ENCODE measurements at regions not wholly inside any gene's neighbourhood (a gene's known extent, or its start where the extent isn't known, plus 50 kb on each side); places are given as distances from the start of the nearest gene placed in this dataset.

DNA sequence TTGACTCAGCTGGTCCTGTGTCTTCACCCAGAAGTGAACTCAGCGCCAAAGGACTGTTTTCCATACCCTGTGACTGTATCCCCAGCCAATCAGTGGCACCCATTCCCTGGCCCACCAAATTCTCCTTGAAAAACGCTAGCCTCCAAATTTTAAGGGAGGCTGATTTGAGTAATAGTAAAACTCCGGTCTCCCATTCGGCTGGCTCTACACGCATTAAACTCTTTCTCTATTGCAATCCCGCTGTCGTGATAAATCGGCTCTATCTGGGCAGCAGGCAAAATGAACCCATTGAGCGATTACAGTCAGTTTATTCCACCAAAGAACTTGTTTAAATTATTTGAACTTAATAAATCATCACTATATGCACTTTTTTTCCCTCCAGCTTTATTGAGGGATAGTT lies 55.9 kb upstream of the PPP1R26 start:
- no TSS peak for BruUV-seq (replicated peaks)
- dilution Hi-C loops (cut with HindIII; ENCODE audit: low sequenced_read_pairs, unreplicated experiment), result no loop called here
- in situ Hi-C loops (cut with MboI; ENCODE audit: low sequenced_read_pairs), result no loop called here

More for the DNA sequence above, 55.9 kb upstream of the PPP1R26 start:
- DNase-seq (no peak), ATAC-seq (ENCODE audit: low read depth) (no peak)
- Histone ChIP-seq H4K20me1 (ENCODE audit: insufficient read depth, low read length) (no peaks in the 10 kb centered on the region), H3K36me3 (ENCODE audit: control insufficient read depth, insufficient read depth, low read length) (no peaks in the 10 kb centered on the region), H3K56ac (ENCODE audit: extremely low read depth, insufficient read depth, low read length) (no peak overlapping the region), H3K79me1 (ENCODE audit: low read depth in 1 of 2, low read length in 2 of 2) (no peaks in the 10 kb centered on the region), H2BK20ac (ENCODE audit: low read depth, low read length) (no peak overlapping the region), H3K18ac (ENCODE audit: low read depth, low read length) (no peak overlapping the region), H3K27me3 (ENCODE audit: control insufficient read depth, insufficient read depth, low read length) (no peaks in the 10 kb centered on the region; the same call in 1 of the 2 replicates), H3K4me3 (ENCODE audit: insufficient read depth, low read depth, low read length) (no peak overlapping the region), H3K9me3 (ENCODE audit: control insufficient read depth, insufficient read depth, low read length) (peaks cover 10% of the 10 kb centered on the region; the same call in 1 of the 2 replicates), H2BK5ac (ENCODE audit: low read depth, low read length, poor library complexity, severe bottlenecking) (no peak overlapping the region), H3K4me1 (ENCODE audit: control insufficient read depth, insufficient read depth, low read length) (no peaks in the 10 kb centered on the region), H3K23ac (ENCODE audit: low read depth, low read length) (no peak overlapping the region), H2BK120ac (ENCODE audit: low read depth, low read length) (no peak overlapping the region), H2AFZ (replicated peaks; ENCODE audit: low read length, poor library complexity) (no peak overlapping the region), H4K91ac (ENCODE audit: insufficient read depth, low read depth, low read length) (no peak overlapping the region), H2AK9ac (replicated peaks; ENCODE audit: low read depth, low read length, poor library complexity) (no peak overlapping the region), H3K9ac (ENCODE audit: low read depth, low read length) (no peak overlapping the region), H2AK5ac (ENCODE audit: low read depth, low read length) (no peak overlapping the region), H3K14ac (replicated peaks; ENCODE audit: low read depth, low read length) (no peak overlapping the region), H3K27ac (ENCODE audit: insufficient read depth, low read length) (no peak overlapping the region), H3K9me1 (ENCODE audit: insufficient read depth, low read length) (no peaks in the 10 kb centered on the region), H4K5ac (ENCODE audit: low read depth, low read length) (no peak overlapping the region), H4K8ac (ENCODE audit: low read depth in 2 of 2, low read length in 2 of 2) (no peak overlapping the region), H3K4ac (ENCODE audit: low read depth, low read length) (no peak overlapping the region), H2BK15ac (ENCODE audit: low read depth, low read length) (no peak overlapping the region), H3K4me2 (ENCODE audit: low read depth, low read length) (no peak overlapping the region)
- ChIA-PET POLR2A (ENCODE audit: unreplicated experiment) (no interaction called here), CTCF (interaction anchor here (0.6 to 1.2 kb wide), 2 partner anchors 13 to 145 kb away, joined by 3 read pairs; no protein-coding TSS in a partner anchor)
- intact Hi-C loops (cut with micrococcal nuclease), result no loop called here
- no CpG with 5 or more reads among the region's 9 CpGs for WGBS, 2 experiments (ENCODE audit: extremely low coverage in 2 of 2, insufficient read length in 1 of 2)
- TF ChIP-seq CEBPB (IDR thresholded peaks at IDR 0.05; ENCODE audit: low read depth, low read length) (no peak), MAZ (IDR thresholded peaks at IDR 0.05; ENCODE audit: borderline replicate concordance, low read depth, low read length) (no peak), RCOR1 (IDR thresholded peaks at IDR 0.05; ENCODE audit: insufficient replicate concordance, low read length) (no peak), BHLHE40 (IDR thresholded peaks at IDR 0.05; ENCODE audit: low read depth, low read length) (no peak)
- TF ChIP-seq, protein P1, sequence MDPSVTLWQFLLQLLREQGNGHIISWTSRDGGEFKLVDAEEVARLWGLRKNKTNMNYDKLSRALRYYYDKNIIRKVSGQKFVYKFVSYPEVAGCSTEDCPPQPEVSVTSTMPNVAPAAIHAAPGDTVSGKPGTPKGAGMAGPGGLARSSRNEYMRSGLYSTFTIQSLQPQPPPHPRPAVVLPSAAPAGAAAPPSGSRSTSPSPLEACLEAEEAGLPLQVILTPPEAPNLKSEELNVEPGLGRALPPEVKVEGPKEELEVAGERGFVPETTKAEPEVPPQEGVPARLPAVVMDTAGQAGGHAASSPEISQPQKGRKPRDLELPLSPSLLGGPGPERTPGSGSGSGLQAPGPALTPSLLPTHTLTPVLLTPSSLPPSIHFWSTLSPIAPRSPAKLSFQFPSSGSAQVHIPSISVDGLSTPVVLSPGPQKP (IDR thresholded peaks at IDR 0.05; ENCODE audit: borderline replicate concordance, low read depth, low read length), result no peak

Data from IMR-90 (cell line).